PC-9 (cell line): ENCODE measurements at regions not wholly inside any gene's neighbourhood (a gene's known extent, or its start where the extent isn't known, plus 50 kb on each side); places are given as distances from the start of the nearest gene placed in this dataset.

Experiments
- CTCF ChIP-seq: fragments of 200-600 bp; sonication (generic); conservative IDR thresholded peaks from 2 replicates; pipeline ENCODE4 v1.6.1; 2017; ENCODE audit warnings: mixed run types, antibody characterized with exemption, mild to moderate bottlenecking, moderate library complexity
- EZH2 ChIP-seq: fragments of 200-600 bp; sonication (generic); IDR thresholded peaks from 2 replicates; pipeline ENCODE4 v1.8.0; 2017; ENCODE audit warnings: antibody characterized with exemption, low read depth

GRCh38 chr6:12614456-12614855 lies 102.1 kb upstream of the PHACTR1 start:
- TF ChIP-seq CTCF (no peak), EZH2 (no peak)
